ENCODE measurements at regions not wholly inside any gene's neighbourhood (a gene's known extent, or its start where the extent isn't known, plus 50 kb on each side); places are given as distances from the start of the nearest gene placed in this dataset.
A peak's percentile ranks its signal among the peaks of the same experiment; 100 is the strongest.

DNA sequence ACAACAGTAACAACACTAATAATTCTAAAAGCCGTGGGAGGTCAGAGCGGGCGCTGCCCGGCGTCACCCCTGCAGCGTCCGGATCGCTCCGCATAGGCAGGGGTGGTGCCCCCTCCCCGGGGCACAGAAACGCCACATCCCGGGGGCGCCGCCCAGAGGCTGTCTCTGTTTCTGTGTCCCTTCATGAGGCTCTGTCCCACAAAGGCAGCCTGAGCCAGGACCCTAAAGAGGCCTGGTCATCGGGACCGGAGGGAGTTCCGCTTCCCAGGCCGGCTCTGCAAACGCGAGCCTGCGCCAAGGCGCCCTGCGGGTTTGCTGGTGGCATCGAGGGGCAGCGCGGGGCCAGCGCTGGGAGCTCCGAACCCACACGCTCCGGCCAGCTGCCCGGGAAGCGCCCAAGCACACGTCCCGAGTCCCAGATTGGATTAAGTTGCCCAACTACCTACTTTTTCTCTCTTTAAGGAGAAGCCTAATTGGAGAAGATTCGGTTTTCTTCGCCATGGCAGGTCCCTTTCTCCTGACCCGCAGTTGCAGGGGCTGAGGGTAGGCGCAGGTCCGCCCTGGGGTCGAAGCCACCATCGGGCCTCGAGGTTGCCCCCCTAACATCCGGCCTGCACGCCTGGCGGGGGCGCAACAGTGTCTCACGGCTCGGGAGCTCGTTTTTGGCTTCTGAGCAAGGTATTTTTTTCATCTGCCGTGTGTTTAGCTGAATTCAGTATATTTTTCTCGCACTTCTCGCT lies 421.7 kb downstream of the VRK1 start:
- ATAC-seq (no peak), DNase-seq (peak; percentile 21)
- intact Hi-C loops (cut with DNase I): no loop called here

DNA sequence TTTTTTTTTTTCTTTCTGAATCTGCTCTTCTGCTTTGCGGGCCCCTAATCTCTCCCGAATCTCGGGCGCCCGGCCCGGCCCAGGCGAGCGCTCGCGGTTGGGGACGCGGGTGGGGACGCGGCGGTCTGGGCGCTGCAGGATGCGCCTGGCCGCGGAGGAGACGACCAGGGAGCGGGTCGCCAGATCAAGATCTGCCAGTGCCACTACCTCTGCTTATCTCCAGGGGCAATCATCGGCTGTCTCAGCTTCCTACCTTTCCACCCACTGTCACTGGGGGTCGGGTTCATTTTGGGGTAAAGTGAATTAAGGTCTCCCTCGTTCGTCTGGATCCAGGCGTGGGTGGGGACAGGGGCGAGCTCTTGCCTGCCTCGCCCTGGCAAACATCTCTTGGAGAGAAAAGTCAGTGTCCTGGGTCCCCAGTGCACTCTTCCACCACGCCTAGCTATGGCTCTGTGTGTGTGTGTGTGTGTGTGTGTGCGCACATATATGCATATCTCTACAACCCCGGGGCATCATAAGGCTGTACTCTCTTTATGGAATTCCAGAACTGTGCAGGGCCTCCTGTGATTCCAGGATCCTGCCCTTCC lies 422.3 kb downstream of the VRK1 start:
- intact Hi-C loops (cut with DNase I): no loop called here
- DNase-seq (no peak), ATAC-seq (no peak)

DNA sequence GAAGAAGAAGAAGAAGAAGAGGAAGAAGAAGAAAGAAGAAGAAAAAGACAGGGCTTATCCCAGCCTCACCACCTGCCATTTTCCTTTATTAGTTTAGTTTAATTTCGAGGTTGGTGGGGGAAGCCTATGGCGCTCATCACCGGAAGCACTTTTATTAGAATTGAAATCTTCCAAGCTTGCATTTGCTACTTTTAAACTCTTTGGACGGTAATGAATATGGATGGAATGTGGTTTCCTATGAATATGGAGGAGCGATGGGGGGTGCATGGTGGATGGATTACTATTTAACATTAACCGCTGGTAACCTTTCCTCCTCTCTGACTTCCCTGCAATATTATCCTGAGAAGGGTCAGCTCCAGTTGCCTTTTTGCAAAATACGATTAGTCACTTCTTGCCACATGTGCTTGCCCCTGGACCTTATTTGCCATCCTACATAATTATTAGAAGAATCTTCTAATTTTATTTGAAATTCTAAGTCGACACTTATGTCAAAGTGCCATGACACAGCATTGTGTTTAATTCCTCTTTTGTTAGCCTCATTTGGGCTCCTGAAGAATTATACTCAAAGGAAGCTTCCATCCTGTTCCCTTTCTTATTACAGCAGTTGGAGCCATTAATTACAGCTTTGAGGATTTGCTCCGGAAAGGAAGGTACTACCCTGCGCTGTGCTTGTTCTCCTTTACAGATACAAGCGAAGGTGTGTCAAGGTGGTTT lies 424.5 kb downstream of the VRK1 start:
- intact Hi-C loops (cut with DNase I): no loop called here
- DNase-seq: no peak

DNA sequence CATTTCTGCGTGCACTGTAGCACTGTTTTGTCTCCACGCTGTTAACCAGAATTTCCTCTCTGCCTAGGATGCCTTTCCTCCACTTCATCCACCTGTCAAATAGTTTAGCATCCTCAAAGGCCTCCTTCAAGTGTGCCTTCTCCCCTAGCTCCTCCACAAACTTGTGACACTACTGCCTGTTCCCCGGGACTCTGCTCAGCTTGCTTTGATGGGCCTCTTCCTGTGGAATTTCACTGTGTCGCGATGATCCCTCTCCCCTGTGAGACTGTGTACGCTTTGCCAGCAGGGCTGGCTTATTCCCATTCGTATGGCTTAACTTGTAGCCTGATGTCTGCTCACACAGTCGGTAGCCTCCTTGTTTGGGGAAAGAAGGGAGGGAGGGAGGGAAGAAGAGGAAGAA lies 426.8 kb downstream of the VRK1 start:
- DNase-seq: no peak
- ATAC-seq: no peak
- intact Hi-C loops (cut with DNase I): no loop called here

More for the DNA sequence above, 424.5 kb downstream of the VRK1 start:
- no peak for ATAC-seq

DNA sequence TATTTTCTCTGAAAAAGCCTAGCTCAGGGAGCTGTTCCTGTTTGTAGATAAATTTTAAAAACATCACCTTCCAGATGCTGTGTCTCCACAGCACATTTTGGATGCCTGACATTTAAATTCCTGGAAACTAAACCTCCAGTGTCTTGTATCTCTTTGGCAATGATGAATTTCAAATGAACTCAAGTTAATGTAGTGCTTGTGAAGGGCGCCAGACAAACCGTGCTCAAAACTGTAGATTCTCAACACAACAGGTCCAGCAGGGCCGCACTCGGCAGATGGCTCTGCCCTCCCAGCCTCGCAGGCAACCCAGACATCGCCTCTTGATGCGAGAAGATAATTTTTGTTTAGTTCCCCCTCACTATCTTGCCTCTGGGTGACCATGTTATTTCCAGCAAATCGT lies 432.9 kb downstream of the VRK1 start:
- intact Hi-C loops (cut with DNase I): no loop called here
- DNase-seq (no peak), ATAC-seq (no peak)

DNA sequence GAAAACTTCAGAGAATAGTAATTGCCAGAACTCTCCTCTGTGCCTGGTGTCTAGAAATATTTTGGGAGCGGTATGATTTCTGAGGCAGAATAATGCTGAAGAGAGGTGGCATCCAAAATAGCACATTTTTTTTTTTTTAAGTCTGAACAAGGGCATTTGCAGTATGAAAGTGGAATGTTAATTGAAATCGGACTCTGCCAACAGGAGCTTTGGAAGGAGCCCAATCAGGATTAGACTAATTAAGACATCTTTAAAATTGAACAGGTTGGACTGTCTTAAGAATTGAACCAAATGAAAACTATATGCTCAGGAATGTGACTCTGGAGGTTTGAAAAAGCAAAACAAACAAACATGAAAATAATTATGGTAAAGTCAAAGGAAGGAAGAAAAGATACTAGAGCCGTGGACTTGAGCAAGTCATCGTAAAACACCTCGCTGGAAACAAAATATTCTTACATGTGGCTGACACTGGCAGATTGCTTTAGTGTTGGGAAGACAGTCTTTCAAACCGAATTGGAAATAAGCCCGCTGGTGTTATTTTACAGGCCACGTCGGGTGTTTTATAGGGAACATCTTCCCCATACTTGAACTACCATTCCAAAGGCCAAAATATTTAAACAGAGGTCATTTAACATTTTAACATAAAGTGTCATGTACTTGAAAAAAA lies 436.3 kb downstream of the VRK1 start:
- ATAC-seq (no peak), DNase-seq (no peak)
- intact Hi-C loops (cut with DNase I): no loop called here

DNA sequence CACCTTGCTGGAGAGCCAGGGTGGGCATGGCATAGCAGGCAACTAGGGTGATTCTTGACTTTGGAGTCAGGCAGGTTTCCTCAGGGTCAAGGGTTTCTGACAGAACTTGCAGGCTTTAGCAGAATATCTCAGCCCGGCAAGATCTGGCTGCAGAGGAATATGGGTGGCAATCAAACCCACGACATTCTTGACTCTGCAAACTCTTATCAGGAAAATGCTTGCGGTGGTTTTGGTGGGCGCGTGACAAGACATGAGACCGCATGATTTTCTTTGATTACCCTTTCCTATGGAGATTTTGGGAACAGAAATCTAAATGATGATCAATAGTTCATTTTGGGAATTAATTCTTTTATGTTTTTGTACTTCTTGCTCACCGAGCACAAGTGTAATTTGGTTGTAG lies 449.5 kb downstream of the VRK1 start:
- no peak for DNase-seq
- intact Hi-C loops (cut with DNase I): no loop called here

DNA sequence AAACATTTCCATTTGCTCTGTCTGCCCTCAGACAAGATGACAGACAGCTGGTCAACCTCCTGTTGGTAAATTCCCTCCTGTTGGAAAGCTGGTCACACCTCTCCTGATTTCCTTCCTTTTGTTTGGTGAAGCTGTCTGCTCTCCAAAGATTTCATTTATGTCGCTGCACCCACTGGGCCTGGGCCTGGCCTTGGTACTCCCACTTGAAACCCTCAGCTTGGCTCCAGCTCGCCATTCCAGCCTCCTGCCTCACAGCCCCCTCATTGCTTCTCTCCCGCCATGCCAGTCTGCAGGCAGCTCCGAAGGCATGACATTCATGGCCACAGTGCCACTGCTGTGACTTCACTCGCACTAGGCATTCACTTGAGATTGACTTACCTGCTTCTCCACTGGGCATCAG lies 451.8 kb downstream of the VRK1 start:
- intact Hi-C loops (cut with DNase I): no loop called here
- ATAC-seq (no peak), DNase-seq (no peak)

More for the DNA sequence above, 449.5 kb downstream of the VRK1 start:
- ATAC-seq: no peak

DNA sequence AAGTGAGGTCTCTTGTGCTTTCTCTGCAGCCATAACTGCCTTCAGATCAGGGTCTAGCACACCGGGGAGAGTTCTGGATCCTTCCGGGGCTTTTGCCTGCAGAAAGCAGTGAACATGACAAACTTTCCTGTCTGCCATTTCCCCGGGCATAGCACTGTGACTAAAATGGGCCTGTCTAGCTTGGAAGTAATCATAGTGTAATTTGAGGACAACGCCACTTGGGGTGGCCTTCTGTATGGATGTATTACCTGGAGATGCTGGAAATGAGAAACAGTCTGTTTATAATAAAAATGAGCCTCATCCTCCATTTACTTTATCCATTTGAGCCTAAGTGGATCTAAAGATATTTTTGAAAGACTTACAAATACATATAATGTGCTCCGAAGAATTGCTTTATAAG lies 453.7 kb downstream of the VRK1 start:
- DNase-seq (no peak), ATAC-seq (no peak)
- intact Hi-C loops (cut with DNase I): no loop called here

DNA sequence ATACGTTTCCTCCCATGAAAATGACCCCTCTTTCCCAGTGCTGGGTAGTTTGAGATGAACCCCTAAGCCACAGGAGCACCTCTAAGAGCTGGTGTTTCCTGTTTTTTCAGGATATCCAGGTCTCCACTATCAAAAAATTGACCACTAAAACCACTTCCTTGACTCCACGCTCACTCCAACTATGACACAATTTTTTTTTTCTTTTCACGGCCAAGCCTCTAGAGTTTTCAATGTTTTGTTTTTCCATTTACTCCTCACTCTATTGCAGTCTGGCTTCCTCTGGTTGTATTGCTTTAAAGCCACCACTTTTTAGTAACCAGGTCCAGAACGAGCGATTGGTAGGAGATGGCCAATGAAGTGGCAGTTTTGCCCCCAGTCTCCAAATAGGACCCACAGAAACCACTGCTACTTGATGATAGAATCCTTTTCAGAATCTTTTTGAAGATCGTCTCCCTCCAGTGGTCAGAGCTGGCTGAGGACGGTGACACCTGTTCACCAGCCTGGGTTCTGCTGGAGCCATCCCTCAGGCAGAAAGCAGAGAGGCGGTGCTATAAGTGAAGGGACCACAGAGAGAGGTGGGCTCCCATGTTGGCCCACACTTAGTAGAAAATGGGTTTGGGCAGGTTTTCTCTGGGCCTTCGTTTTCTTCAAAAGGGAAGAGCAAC lies 454.4 kb downstream of the VRK1 start:
- no peak for DNase-seq
- intact Hi-C loops (cut with DNase I): no loop called here
- ATAC-seq: no peak

DNA sequence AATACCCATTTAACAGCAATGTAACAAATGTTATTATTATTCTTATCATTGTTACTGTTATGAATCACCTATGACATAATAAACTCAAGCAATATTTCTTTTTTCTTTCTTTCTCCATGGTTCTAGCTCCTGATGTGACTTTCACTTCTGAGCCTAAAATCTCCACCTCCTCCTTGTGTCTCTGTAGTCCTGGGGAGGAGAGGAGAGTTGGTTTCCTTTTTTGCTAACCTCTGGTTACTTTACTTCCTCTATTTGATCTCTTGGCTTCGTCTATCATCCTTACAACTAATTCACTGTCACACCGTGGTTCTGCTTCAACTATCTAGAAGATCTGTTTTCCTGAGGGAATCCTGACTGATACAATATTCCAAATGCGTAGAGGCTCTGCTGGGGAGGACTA lies 456.6 kb downstream of the VRK1 start:
- intact Hi-C loops (cut with DNase I): no loop called here
- ATAC-seq (no peak), DNase-seq (no peak)

DNA sequence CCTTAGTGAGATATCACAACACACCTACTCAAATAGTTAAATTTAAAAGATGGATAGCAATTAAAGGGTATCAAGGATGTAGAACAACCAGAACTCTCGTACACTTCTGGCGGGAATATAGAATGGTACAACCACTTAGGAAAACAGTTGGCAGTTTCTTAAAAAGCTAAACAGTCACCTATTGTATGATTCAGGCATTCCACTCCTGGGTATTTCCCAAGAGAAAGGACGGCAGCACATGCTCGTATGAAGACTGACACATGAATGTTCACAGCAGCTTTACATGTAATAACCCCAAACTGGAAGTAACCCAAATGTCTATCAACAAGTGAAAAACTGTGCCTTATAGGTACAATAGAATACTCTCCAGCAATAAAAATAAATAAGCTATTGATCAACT lies 465.2 kb downstream of the VRK1 start:
- ATAC-seq (no peak), DNase-seq (no peak)
- intact Hi-C loops (cut with DNase I): no loop called here

DNA sequence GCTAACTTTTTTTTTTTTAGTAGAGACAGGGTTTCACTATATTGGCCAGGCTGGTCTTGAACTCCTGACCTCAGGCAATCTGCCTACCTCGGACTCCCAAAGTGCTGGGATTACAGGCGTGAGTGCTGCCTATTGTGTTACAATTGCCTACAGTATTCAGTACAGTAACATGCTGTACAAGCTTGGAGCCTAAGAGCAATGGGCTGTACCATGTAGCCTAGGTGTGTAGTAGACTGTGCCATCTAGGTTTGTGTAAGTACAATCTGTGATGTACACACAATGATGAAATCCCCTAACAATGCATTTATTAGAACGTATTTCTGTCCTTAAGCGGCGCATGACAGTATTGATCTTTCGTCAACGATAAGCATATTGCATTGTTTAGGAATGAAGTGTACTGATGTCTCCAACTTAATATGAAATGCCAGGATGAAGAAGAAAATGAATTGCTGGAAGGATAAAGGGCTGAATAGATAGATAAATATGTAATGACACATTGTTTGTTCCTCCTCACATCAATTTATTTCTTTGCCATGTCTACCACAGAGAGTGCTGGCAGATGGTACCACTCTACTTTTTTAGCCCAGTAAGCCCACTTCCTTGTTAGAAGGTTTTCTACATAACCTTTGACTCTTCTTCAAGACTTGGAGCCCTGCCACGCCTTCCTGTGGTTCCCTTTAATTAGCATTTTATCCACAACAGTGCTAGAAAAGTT lies 467.5 kb downstream of the VRK1 start:
- DNase-seq (no peak), ATAC-seq (no peak)
- intact Hi-C loops (cut with DNase I): no loop called here

DNA sequence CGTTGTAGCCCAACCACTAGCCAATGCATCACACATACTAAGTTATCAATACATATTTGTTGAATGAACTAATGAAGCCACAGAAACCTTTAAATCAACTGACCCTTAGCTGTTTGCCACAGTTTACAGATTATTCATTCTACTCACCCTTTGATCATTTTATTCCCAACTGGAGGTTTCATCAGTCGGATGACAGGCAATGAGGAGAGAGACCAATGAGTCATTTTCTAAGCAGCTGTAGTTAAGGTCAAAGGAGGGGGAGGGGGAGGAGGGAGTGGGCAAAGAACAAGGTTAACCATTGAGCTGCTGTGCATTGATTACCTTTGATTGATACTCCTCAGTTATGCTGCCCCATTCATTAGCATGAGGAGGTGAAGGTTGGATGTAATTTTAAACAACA lies 469.5 kb downstream of the VRK1 start:
- intact Hi-C loops (cut with DNase I): no loop called here
- ATAC-seq (no peak), DNase-seq (no peak)

DNA sequence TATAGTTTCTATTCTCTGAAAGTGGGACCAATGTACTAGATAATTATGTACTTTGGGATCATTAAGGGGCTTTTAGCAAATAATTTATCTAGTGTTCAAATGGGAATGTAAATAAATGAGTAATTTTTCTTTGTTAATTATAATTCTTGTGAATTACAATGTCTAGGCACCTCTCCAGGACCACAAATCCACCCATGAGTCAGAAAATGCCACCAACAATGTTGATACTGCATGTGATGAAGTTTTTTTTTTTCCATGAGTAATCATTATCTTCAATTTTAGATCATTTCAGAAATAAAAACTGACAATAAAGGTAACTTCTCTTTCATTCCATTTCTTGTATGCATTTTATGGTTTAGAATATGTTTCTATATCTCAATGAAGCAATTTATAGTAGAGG lies 470.3 kb downstream of the VRK1 start:
- no peak for DNase-seq
- intact Hi-C loops (cut with DNase I): no loop called here
- no peak for ATAC-seq

DNA sequence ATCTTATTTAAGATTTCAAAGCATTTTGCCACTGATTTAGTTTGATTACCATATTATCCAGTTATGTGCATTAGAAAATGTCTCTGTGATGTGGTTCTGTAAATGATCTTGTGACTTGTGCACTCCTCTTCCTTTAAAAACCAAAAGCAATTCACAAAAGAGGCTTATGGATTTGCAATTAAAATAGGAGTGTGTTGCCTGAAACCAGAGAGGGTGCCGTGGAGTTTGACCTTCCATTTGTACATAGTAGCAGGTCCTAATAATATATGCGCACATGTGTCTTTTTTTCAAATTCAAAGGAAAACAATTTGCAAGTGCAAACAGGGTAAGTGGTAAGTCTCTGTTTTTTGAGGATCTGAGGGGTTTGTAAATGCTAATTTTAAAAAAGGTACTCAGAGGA lies 470.9 kb downstream of the VRK1 start:
- DNase-seq (no peak), ATAC-seq (no peak)
- intact Hi-C loops (cut with DNase I): no loop called here

DNA sequence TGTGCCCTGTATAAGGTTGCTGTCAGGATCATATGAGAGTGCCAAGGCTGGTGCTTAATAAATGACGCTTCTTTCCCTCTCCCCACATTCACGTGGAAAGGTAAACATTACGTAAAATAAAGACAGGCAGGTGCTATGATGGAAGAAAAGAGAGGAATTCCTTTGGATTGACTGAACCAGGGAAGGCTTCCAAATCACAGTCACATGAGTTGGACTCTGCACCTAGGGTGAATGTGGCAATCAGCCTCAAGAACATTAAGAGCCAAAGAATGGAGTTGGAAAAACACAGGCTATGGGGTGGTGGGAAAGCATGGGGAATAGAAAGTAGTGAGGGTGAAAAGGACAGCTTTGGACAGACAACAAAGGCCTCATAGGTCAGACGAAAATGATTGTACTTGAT lies 473.1 kb downstream of the VRK1 start:
- DNase-seq (no peak), ATAC-seq (no peak)
- intact Hi-C loops (cut with DNase I): no loop called here

DNA sequence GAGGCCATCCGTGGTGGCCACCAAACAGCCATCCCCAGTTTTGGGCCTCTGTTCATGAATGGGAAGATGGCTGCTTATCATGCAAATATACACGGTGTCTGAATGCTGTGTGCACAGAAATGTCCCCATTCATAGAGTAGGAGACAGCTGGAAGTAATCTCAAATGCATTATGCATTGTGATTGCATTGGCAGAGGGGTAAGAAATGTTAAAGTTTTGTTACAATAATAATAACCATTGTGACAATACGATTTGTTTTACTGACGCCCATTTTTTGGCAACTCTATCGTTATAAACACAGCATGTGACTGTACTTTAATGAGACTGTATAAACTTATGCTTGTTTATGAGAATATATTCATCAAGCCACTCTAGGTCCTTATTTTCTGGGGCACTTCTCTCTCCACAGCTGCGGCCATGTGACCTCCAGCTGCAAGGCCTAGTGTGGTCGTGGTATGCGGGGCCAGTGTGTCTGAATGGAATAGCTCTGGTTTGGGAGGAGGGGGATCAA lies 474.3 kb downstream of the VRK1 start:
- intact Hi-C loops (cut with DNase I): no loop called here
- no peak for DNase-seq
- ATAC-seq: no peak

DNA sequence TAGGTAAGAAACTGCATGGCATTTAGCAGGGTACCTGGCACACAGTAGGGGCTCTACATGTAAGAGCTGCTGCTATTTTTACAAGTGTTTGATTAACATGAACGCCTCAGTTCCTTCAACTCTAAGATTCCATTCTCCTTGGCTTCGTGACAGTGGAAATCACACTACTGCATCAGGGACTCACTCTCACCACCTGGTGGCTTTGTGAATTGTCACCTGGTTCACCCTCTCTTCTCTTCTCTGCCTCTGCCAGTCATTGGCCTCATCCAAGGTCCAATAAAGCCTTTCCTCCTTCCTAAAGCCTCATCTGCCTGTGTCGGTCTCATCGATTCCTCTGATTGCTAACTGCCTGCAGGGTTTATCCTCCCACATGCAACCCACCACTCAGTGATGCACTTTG lies 476.4 kb downstream of the VRK1 start:
- intact Hi-C loops (cut with DNase I): no loop called here
- DNase-seq: no peak
- no peak for ATAC-seq

Measured in left cardiac atrium (tissue), 4 donors.